ENCODE measurements at regions not wholly inside any gene's neighbourhood (a gene's known extent, or its start where the extent isn't known, plus 50 kb on each side); places are given as distances from the start of the nearest gene placed in this dataset.

DNA sequence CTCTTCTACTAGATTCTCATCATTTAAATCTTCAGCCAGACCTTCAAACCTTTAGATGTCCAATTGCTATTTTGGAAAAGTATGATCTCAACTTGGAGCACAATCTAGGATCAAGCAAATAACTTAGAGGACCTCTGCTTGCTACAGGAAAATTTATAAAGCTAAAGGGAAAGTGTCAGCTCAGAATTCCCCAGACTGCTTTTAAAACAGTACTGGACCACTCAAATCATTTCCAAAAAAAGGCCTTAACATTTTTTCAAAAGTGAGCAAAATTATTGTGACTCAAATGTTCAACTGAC is 169.8 kb downstream of the PARM1 start:
- TF ChIP-seq, protein P1, sequence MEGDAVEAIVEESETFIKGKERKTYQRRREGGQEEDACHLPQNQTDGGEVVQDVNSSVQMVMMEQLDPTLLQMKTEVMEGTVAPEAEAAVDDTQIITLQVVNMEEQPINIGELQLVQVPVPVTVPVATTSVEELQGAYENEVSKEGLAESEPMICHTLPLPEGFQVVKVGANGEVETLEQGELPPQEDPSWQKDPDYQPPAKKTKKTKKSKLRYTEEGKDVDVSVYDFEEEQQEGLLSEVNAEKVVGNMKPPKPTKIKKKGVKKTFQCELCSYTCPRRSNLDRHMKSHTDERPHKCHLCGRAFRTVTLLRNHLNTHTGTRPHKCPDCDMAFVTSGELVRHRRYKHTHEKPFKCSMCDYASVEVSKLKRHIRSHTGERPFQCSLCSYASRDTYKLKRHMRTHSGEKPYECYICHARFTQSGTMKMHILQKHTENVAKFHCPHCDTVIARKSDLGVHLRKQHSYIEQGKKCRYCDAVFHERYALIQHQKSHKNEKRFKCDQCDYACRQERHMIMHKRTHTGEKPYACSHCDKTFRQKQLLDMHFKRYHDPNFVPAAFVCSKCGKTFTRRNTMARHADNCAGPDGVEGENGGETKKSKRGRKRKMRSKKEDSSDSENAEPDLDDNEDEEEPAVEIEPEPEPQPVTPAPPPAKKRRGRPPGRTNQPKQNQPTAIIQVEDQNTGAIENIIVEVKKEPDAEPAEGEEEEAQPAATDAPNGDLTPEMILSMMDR (conservative IDR thresholded peaks at IDR 0.05): no peak
- TF ChIP-seq ZFX (IDR thresholded peaks at IDR 0.05): no peak

DNA sequence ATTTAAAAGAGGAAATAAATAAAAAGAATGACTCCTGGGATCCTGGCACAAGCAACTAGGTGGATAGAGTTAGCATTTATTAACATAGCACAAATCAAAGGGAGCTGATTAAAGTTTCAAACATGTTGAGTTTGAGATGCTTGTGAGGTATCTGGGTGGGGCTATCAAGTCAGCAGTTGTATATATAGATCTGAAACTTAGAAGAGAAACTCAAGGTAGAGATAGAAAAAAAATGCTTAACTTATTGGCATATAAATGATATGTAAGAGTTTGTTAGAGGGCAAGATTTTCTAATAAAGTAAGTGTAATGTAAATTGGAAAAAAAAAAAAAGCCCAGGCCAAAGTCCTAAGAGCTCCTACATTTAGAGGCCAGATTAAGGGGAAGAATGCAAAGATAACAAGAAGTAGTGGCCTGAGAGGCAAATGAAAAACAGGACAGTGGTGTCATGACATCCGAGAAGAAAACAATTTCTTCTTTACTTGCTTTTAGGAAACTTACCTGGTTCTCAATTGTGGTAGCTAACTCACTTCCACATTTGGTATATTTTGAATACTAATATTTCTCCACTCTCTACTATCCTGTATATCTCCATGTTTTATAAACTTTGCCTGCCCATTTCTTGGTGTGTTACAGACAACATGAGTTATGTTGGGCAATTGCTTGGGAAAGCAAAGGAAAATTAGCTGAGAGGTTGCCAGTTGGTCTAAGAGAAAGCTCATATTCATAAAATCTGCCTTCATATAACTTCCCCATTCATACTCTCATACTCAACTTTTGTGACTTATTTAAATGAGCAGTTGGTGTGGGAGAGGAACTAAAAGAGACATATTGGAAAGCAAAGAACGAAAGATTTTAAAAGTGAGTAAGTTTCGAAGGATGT is 169.2 kb downstream of the PARM1 start:
- TF ChIP-seq ZFX (IDR thresholded peaks at IDR 0.05): no peak
- TF ChIP-seq, protein P1 (conservative IDR thresholded peaks at IDR 0.05): no peak
- no peak overlapping the region for H3K27ac ChIP-seq

More for the DNA sequence above, 169.8 kb downstream of the PARM1 start:
- H3K27ac ChIP-seq: no peak overlapping the region
